Ovary (tissue), 7 donors: ENCODE measurements at regions not wholly inside any gene's neighbourhood (a gene's known extent, or its start where the extent isn't known, plus 50 kb on each side); places are given as distances from the start of the nearest gene placed in this dataset.

Experiments
- DNase-seq, 5 donors: peaks; one replicate each; pipeline ENCODE4 v3.0.0-alpha.2; 2019 to 2020
- H3K27ac ChIP-seq, 2 donors: fragments of 200-600 bp; one replicate each; pipeline versions ENCODE4 v1.5.1 to v1.8.0; 2019 to 2022
- H3K27me3 ChIP-seq: fragments of 200-600 bp; one replicate; pipeline ENCODE4 v1.8.0; 2022
- H3K36me3 ChIP-seq: fragments of 200-600 bp; sonication (generic); one replicate; pipeline ENCODE4 v1.5.1; 2019
- H3K4me1 ChIP-seq: one replicate; pipeline ENCODE4 v1.8.1; 2013; ENCODE audit warnings: mild to moderate bottlenecking, moderate library complexity; ENCODE audit not compliant: insufficient read depth
- H3K4me3 ChIP-seq: fragments of 200-600 bp; sonication (generic); one replicate; pipeline ENCODE4 v1.5.1; 2017
- H3K9me3 ChIP-seq, 2 donors: fragments of 200-600 bp in 1 of 2; sonication (generic) in 1 of 2; one replicate each; pipeline versions ENCODE4 v1.5.1 to v1.8.1; 2013 to 2019; ENCODE audit warnings: mild to moderate bottlenecking in 1 of 2, moderate library complexity in 1 of 2
- CTCF ChIP-seq, 3 donors: fragments of 450-650 bp in 2 of 3; fragments of 200-600 bp in 1 of 3; IDR thresholded peaks; one replicate each; pipeline versions ENCODE4 v1.5.1 to v1.8.0; 2016 to 2022; ENCODE audit warnings: antibody characterized with exemption in 3 of 3, mild to moderate bottlenecking in 1 of 3
- EP300 ChIP-seq: sonication (generic); formaldehyde crosslinking; IDR thresholded peaks from one replicate; pipeline ENCODE4 v1.6.1; 2017; ENCODE audit warnings: antibody characterized with exemption
- POLR2A ChIP-seq: fragments of 450-650 bp; IDR thresholded peaks from one replicate; pipeline ENCODE4 v1.6.1; 2017; ENCODE audit warnings: antibody characterized with exemption, mild to moderate bottlenecking, moderate library complexity
- WGBS, 3 donors: extraction: QIAGEN DNeasy Blood & Tissue Kit in 1 of 3; methylation state at CpG; one replicate each; pipeline versions ENCODE4 v1.1.5 to v1.1.7; 2013 to 2017; 5-methylcytosine and 5-hydroxymethylcytosine counted together
- intact Hi-C, 4 donors: fragments of 100-400 bp; cut with DNase I; formaldehyde crosslinking; loops; one replicate each; pipeline versions ENCODE4 v1.11.0 to v1.15.1; 2022 to 2023
- donor health status: DM: no; HTN: no; CAD: no; lungs with moderate emphysema.
- donor health status: DM: no; HTN: no; CAD: no.
- donor health status: Bipolar disorder and iron deficiency.
- donor health status: DM: no; HTN: no; CAD: no.
- donor health status: DM: yes; HTN: yes; CAD: no.

DNA sequence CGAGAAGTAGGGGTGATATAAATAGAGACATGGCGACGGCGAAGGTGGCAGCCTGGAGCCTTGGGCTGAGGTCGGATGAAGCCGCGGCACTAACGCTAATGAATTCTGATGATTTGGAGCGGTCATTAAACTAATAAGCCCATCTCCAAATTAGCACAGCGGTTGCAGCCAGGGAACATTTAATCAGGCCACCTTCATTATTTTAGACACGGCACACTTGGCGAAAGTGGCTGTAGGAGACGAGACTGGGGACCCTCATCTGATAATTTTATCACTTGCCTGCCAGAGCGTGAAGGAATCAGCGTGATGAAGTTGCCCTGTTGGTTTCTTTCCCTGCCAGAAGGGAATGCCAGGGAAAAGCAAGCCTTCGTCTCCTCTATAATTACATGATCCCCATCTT lies 664.3 kb upstream of the TBX3 start:
- Histone ChIP-seq H3K27me3 (no peaks in the 10 kb centered on the region), H3K27ac (no peak overlapping the region), H3K36me3 (no peaks in the 10 kb centered on the region), H3K4me1 (no peaks in the 10 kb centered on the region), H3K4me3 (no peak overlapping the region), H3K9me3 (no peaks in the 10 kb centered on the region)
- 84 to 92% (median 90%) methylated on average over 16 of the region's 16 CpGs for WGBS, 3 donors
- intact Hi-C loops = no loop called here
- TF ChIP-seq EP300 (no peak), CTCF (IDR thresholded peaks at IDR 0.05) (no peak), POLR2A (no peak)
- DNase-seq = no peak

DNA sequence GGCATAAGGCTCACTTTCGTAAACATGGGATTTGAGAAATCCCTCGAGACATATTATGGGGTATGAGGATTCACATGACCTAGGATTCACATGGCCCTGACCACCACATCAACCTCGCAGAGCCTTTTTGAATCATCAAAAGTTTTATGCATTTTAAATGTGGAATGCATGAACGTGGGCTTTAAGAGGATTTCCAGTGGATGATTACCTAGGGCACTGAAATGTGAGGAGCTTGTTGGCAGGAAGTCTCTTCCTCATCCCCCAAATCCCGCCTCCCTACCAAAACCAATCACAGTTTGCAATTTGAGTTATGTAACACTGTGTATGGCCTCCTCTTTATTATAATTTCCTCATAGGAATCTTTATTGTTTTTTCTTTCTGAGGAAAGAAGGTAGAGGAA lies 659.6 kb upstream of the TBX3 start:
- Histone ChIP-seq H3K4me1 (peaks cover 2% of the 10 kb centered on the region), H3K9me3 (no peaks in the 10 kb centered on the region), H3K27me3 (no peaks in the 10 kb centered on the region), H3K4me3 (no peak overlapping the region), H3K27ac (no peak overlapping the region), H3K36me3 (no peaks in the 10 kb centered on the region)
- TF ChIP-seq POLR2A (no peak), CTCF (IDR thresholded peaks at IDR 0.05) (no peak), EP300 (no peak)
- 83 to 90% (median 88%) methylated on average over 5 of the region's 5 CpGs for WGBS, 3 donors
- intact Hi-C loops = no loop called here
- no peak for DNase-seq

- H3K4me1 ChIP-seq = peaks cover 2% of the 10 kb centered on the region
- intact Hi-C loops = no loop called here
- H3K36me3 ChIP-seq = no peaks in the 10 kb centered on the region
- H3K27me3 ChIP-seq = no peaks in the 10 kb centered on the region
- no peaks in the 10 kb centered on the region for H3K9me3 ChIP-seq
- H3K27ac ChIP-seq = no peak overlapping the region
- no peak for DNase-seq
- TF ChIP-seq EP300 (no peak), POLR2A (no peak), CTCF (IDR thresholded peaks at IDR 0.05) (no peak)
- 92 to 94% (median 92%) methylated on average over 2 of the region's 2 CpGs for WGBS, 3 donors
- H3K4me3 ChIP-seq = no peak overlapping the region
Measured at GRCh38 chr12:115343008-115343407, 659.0 kb upstream of the TBX3 start.

GRCh38 chr12:115341442-115341841 lies 657.5 kb upstream of the TBX3 start:
- intact Hi-C loops = no loop called here
- 11 to 22% (median 16%) methylated on average over 6 of the region's 6 CpGs for WGBS, 3 donors

More at GRCh38 chr12:115341442-115341841, 657.5 kb upstream of the TBX3 start:
- Histone ChIP-seq H3K9me3 (no peaks in the 10 kb centered on the region), H3K4me1 (peaks cover 2% of the 10 kb centered on the region), H3K4me3 (no peak overlapping the region), H3K27ac (no peak overlapping the region), H3K36me3 (no peaks in the 10 kb centered on the region), H3K27me3 (no peaks in the 10 kb centered on the region)
- TF ChIP-seq CTCF (IDR thresholded peaks at IDR 0.05) (no peak), EP300 (peak; percentile 68)
- DNase-seq = peak; percentile 35 to 85 (median 66)
